H9 (cell line): ENCODE measurements at regions not wholly inside any gene's neighbourhood (a gene's known extent, or its start where the extent isn't known, plus 50 kb on each side); places are given as distances from the start of the nearest gene placed in this dataset.

Source experiments
- DNase-seq: peaks from one replicate; pipeline ENCODE4 v3.0.0-alpha.2; 2017
- H2AFZ ChIP-seq: one replicate; pipeline ENCODE4 v1.6.1; 2013; ENCODE audit warnings: mild to moderate bottlenecking, low read length, control low read depth, moderate library complexity
- H2AK5ac ChIP-seq: 2 replicates; pipeline ENCODE4 v1.6.1; 2013; ENCODE audit warnings: low read length, control low read depth, mixed read lengths; ENCODE audit not compliant: insufficient read length
- H2BK120ac ChIP-seq: one replicate; pipeline ENCODE4 v1.6.1; 2013; ENCODE audit warnings: low read depth, mild to moderate bottlenecking, low read length, control low read depth, inconsistent platforms; ENCODE audit not compliant: poor library complexity, severe bottlenecking
- H2BK12ac ChIP-seq: 2 replicates; pipeline ENCODE4 v1.6.1; 2013; ENCODE audit warnings: low read length, control low read depth, mixed read lengths, low read depth; ENCODE audit not compliant: insufficient read length
- H2BK15ac ChIP-seq: 2 replicates; pipeline ENCODE4 v1.6.1; 2013; ENCODE audit warnings: low read depth, low read length, control low read depth
- H2BK20ac ChIP-seq: one replicate; pipeline ENCODE4 v1.6.1; 2013; ENCODE audit warnings: low read depth, mild to moderate bottlenecking, low read length, control low read depth, inconsistent platforms; ENCODE audit not compliant: poor library complexity, severe bottlenecking
- H2BK5ac ChIP-seq: 2 replicates; pipeline ENCODE4 v1.6.1; 2013; ENCODE audit warnings: low read length, control low read depth, mixed read lengths; ENCODE audit not compliant: insufficient read length
- H3K14ac ChIP-seq: 2 replicates; pipeline ENCODE4 v1.6.1; 2013; ENCODE audit warnings: low read length, control low read depth; ENCODE audit not compliant: insufficient read depth
- H3K18ac ChIP-seq: 2 replicates; pipeline ENCODE4 v1.6.1; 2013; ENCODE audit warnings: low read depth, mild to moderate bottlenecking, mixed read lengths, low read length, control low read depth; ENCODE audit not compliant: insufficient read length
- H3K23ac ChIP-seq: 2 replicates; pipeline ENCODE4 v1.6.1; 2013; ENCODE audit warnings: low read length, control low read depth, mixed read lengths, low read depth; ENCODE audit not compliant: insufficient read length
- H3K23me2 ChIP-seq: 2 replicates; pipeline ENCODE4 v1.6.1; 2013; ENCODE audit warnings: low read depth, mild to moderate bottlenecking, mixed read lengths, low read length, control low read depth; ENCODE audit not compliant: insufficient read length, poor library complexity, severe bottlenecking
- H3K27ac ChIP-seq: 2 replicates; pipeline ENCODE4 v1.5.1; 2013; ENCODE audit warnings: low read length, control low read depth, mixed read lengths, low read depth; ENCODE audit not compliant: insufficient read length
- H3K27me3 ChIP-seq: 2 replicates; pipeline ENCODE4 v1.6.1; 2013; ENCODE audit warnings: low read length, control low read depth, inconsistent platforms; ENCODE audit not compliant: insufficient read depth
- H3K4ac ChIP-seq: 2 replicates; pipeline ENCODE4 v1.6.1; 2013; ENCODE audit warnings: low read depth, mild to moderate bottlenecking, control low read depth, inconsistent platforms, low read length, moderate library complexity
- H3K4me1 ChIP-seq: 2 replicates; pipeline ENCODE4 v1.6.1; 2013; ENCODE audit warnings: low read length, control low read depth, inconsistent platforms; ENCODE audit not compliant: insufficient read depth
- H3K4me2 ChIP-seq: 2 replicates; pipeline ENCODE4 v1.6.1; 2013; ENCODE audit warnings: low read length, control low read depth, mixed read lengths; ENCODE audit not compliant: insufficient read length, insufficient read depth
- H3K56ac ChIP-seq: 2 replicates; pipeline ENCODE4 v1.6.1; 2013; ENCODE audit warnings: low read depth, mild to moderate bottlenecking, mixed read lengths, low read length, control low read depth; ENCODE audit not compliant: insufficient read length
- H3K79me1 ChIP-seq: 2 replicates; pipeline ENCODE4 v1.6.1; 2013; ENCODE audit warnings: low read depth, mild to moderate bottlenecking, moderate library complexity, low read length, control low read depth, inconsistent platforms; ENCODE audit not compliant: insufficient read depth, poor library complexity, severe bottlenecking
- H3K79me2 ChIP-seq: 2 replicates; pipeline ENCODE4 v1.6.1; 2013; ENCODE audit warnings: low read length, control low read depth, inconsistent platforms; ENCODE audit not compliant: insufficient read depth
- H3K9ac ChIP-seq: 2 replicates; pipeline ENCODE4 v1.6.1; 2013; ENCODE audit warnings: low read length, control low read depth, mixed read lengths; ENCODE audit not compliant: insufficient read length; ENCODE audit errors: extremely low read depth
- H3K9me3 ChIP-seq: one replicate; pipeline ENCODE4 v1.6.1; 2013; ENCODE audit warnings: low read depth, low read length, inconsistent platforms; ENCODE audit not compliant: control insufficient read depth
- H3T11ph ChIP-seq: one replicate; pipeline ENCODE4 v1.6.1; 2013; ENCODE audit warnings: mild to moderate bottlenecking, low read length, control low read depth, inconsistent platforms
- H4K20me1 ChIP-seq: one replicate; pipeline ENCODE4 v1.6.1; 2013; ENCODE audit not compliant: control insufficient read depth, insufficient read length, insufficient read depth
- H4K5ac ChIP-seq: 2 replicates; pipeline ENCODE4 v1.6.1; 2013; ENCODE audit warnings: low read depth, mild to moderate bottlenecking, mixed read lengths, low read length, control low read depth; ENCODE audit not compliant: insufficient read length
- H4K8ac ChIP-seq: replicated peaks from 2 replicates; pipeline ENCODE4 v1.6.1; 2013; ENCODE audit warnings: low read length, control low read depth, mixed read lengths, low read depth; ENCODE audit not compliant: insufficient read length
- H4K91ac ChIP-seq: 2 replicates; pipeline ENCODE4 v1.6.1; 2013; ENCODE audit warnings: low read depth, mild to moderate bottlenecking, moderate library complexity, mixed read lengths, low read length, control low read depth; ENCODE audit not compliant: insufficient read length
- H3K27ac Mint-ChIP-seq, 3 experiments: 2 replicates in 2 of 3; 3 replicates in 1 of 3; pipeline ENCODE4 v1.8.0; 2020 to 2021; ENCODE audit warnings: mixed read lengths in 3 of 3, mild to moderate bottlenecking in 1 of 3, moderate library complexity in 1 of 3
- H3K27me3 Mint-ChIP-seq: 2 replicates; pipeline ENCODE4 v1.8.0; 2021; ENCODE audit warnings: low read depth, mild to moderate bottlenecking, moderate library complexity, mixed read lengths
- H3K36me3 Mint-ChIP-seq, 3 experiments: 2 replicates in 2 of 3; 3 replicates in 1 of 3; pipeline ENCODE4 v1.8.0; 2020 to 2021; ENCODE audit warnings: low read depth in 3 of 3, mixed read lengths in 3 of 3; ENCODE audit not compliant: insufficient read depth in 1 of 3
- H3K4me1 Mint-ChIP-seq, 2 experiments: 2 replicates each; pipeline ENCODE4 v1.8.0; 2020; ENCODE audit warnings: mixed read lengths in 2 of 2
- H3K4me3 Mint-ChIP-seq, 2 experiments: 2 replicates in 1 of 2; 3 replicates in 1 of 2; pipeline ENCODE4 v1.8.0; 2020 to 2021; ENCODE audit warnings: mild to moderate bottlenecking in 2 of 2, mixed read lengths in 2 of 2, moderate library complexity in 1 of 2
- H3K9me3 Mint-ChIP-seq, 2 experiments: 2 replicates in 1 of 2; 3 replicates in 1 of 2; pipeline ENCODE4 v1.8.0; 2020; ENCODE audit warnings: mild to moderate bottlenecking in 2 of 2, mixed read lengths in 2 of 2, moderate library complexity in 1 of 2
- CTCF ChIP-seq: fragments of 200-600 bp; sonication (generic); conservative IDR thresholded peaks from 3 replicates; pipeline ENCODE4 v1.8.0; 2021; ENCODE audit warnings: antibody characterized with exemption, mild to moderate bottlenecking
- WGBS: extraction: QIAGEN DNeasy Blood & Tissue Kit; methylation state at CpG from one replicate; pipeline ENCODE4 v1.1.7; 2013; ENCODE audit warnings: missing lambda C conversion rate, low lambda C conversion rate, mixed read lengths; ENCODE audit not compliant: insufficient read length; ENCODE audit errors: extremely low coverage; 5-methylcytosine and 5-hydroxymethylcytosine counted together

GRCh38 chr7:49127359-49127913 lies 203.1 kb downstream of the CDC14C start:
- Histone ChIP-seq H2BK20ac (no peak overlapping the region), H3K4ac (no peak overlapping the region), H3K14ac (no peak overlapping the region), H2BK5ac (no peak overlapping the region), H3K27me3 (no peaks in the 10 kb centered on the region), H4K8ac (no peak overlapping the region), H4K91ac (no peak overlapping the region), H3K79me1 (no peaks in the 10 kb centered on the region), H2AK5ac (no peak overlapping the region), H2BK12ac (no peak overlapping the region), H3K4me1 (no peaks in the 10 kb centered on the region), H3K4me2 (no peak overlapping the region), H4K20me1 (no peaks in the 10 kb centered on the region), H2AFZ (no peak overlapping the region), H2BK15ac (no peak overlapping the region), H2BK120ac (no peak overlapping the region), H3K56ac (no peak overlapping the region), H3K79me2 (no peaks in the 10 kb centered on the region), H3T11ph (no peak overlapping the region), H3K23me2 (no peaks in the 10 kb centered on the region), H4K5ac (no peak overlapping the region), H3K9me3 (no peaks in the 10 kb centered on the region), H3K23ac (no peak overlapping the region), H3K18ac (no peak overlapping the region), H3K9ac (no peak overlapping the region), H3K27ac (no peak overlapping the region)
- WGBS: no CpG with 5 or more reads among the region's 5 CpGs
- H3K4me3 Mint-ChIP-seq: no peak overlapping the region
- no peaks in the 10 kb centered on the region for H3K27me3 Mint-ChIP-seq
- H3K36me3 Mint-ChIP-seq: peaks cover 0 to 12% (median 3%) of the 10 kb centered on the region in 3 experiments; a peak in 4 of 7 replicates
- TF ChIP-seq CTCF: no peak
- H3K4me1 Mint-ChIP-seq: peaks cover 11 to 13% of the 10 kb centered on the region in 2 experiments
- no peak for DNase-seq
- H3K9me3 Mint-ChIP-seq: peaks cover 4 to 6% of the 10 kb centered on the region in 2 experiments; a peak in 2 of 5 replicates
- peak overlapping the region in 1 of 3 experiments; percentile 45; a peak in 1 of 7 replicates for H3K27ac Mint-ChIP-seq
